CD14-positive monocyte (primary cell): ENCODE measurements at regions not wholly inside any gene's neighbourhood (a gene's known extent, or its start where the extent isn't known, plus 50 kb on each side); places are given as distances from the start of the nearest gene placed in this dataset.
A peak's percentile ranks its signal among the peaks of the same experiment; 100 is the strongest.
"Not testable (repeated sequence)": the region's sequence is repeated elsewhere in the genome, so short reads cannot be mapped to it uniquely, and the experiment has no call there.

Experiments
- DNase-seq, 3 donors: peaks; one replicate each; pipeline ENCODE4 v3.0.0-alpha.2; 2011 to 2022
- H2AFZ ChIP-seq: 2 replicates; pipeline ENCODE4 v1.6.0; 2012; ENCODE audit warnings: mild to moderate bottlenecking, low read depth, low read length, inconsistent platforms; ENCODE audit not compliant: insufficient read depth, poor library complexity, severe bottlenecking
- H3K27ac ChIP-seq, 2 donors: 1 replicate in 1 of 2; 2 replicates in 1 of 2; pipeline ENCODE4 v1.5.1; 2012 to 2013; ENCODE audit warnings: low read length in 2 of 2, control low read depth in 1 of 2, inconsistent platforms in 1 of 2, low read depth in 1 of 2, mild to moderate bottlenecking in 1 of 2
- H3K27me3 ChIP-seq, 2 donors: one replicate each; pipeline versions ENCODE4 v1.6.0 to v1.6.1; 2011 to 2013; ENCODE audit warnings: low read length in 2 of 2; ENCODE audit not compliant: control insufficient read depth in 2 of 2, insufficient read depth in 2 of 2
- H3K36me3 ChIP-seq, 2 donors: replicated peaks in 1 of 2; 1 replicate in 1 of 2; 2 replicates in 1 of 2; pipeline versions ENCODE4 v1.5.1 to v1.6.1; 2012 to 2013; ENCODE audit warnings: low read length in 2 of 2, control low read depth in 1 of 2, inconsistent platforms in 1 of 2, mild to moderate bottlenecking in 1 of 2; ENCODE audit not compliant: insufficient read depth in 2 of 2, control insufficient read depth in 1 of 2
- H3K4me1 ChIP-seq, 2 donors: 1 replicate in 1 of 2; 2 replicates in 1 of 2; pipeline versions ENCODE4 v1.5.1 to v1.6.1; 2012 to 2013; ENCODE audit warnings: low read length in 2 of 2, control low read depth in 1 of 2, inconsistent platforms in 1 of 2, mild to moderate bottlenecking in 1 of 2, moderate library complexity in 1 of 2; ENCODE audit not compliant: insufficient read depth in 2 of 2, control insufficient read depth in 1 of 2
- H3K4me2 ChIP-seq: replicated peaks from 2 replicates; pipeline ENCODE3; 2012; ENCODE audit warnings: low read length, moderate library complexity, mild to moderate bottlenecking; ENCODE audit not compliant: poor library complexity, severe bottlenecking; ENCODE audit errors: extremely low read depth
- H3K4me3 ChIP-seq, 3 experiments: fragments of 200-600 bp in 1 of 3; sonication (generic) in 1 of 3; replicated peaks in 1 of 3; 1 replicate in 2 of 3; 2 replicates in 1 of 3; pipeline ENCODE4 v1.5.1; 2011 to 2013; ENCODE audit warnings: low read length in 3 of 3, mild to moderate bottlenecking in 3 of 3, control low read depth in 2 of 3, low read depth in 2 of 3, inconsistent platforms in 1 of 3, moderate library complexity in 1 of 3
- H3K79me2 ChIP-seq: 2 replicates; pipeline ENCODE4 v1.6.0; 2012; ENCODE audit warnings: mild to moderate bottlenecking, control low read depth, inconsistent platforms, low read length, moderate library complexity; ENCODE audit not compliant: insufficient read depth
- H3K9ac ChIP-seq: 2 replicates; pipeline ENCODE4 v1.6.0; 2017; ENCODE audit warnings: low read length, mild to moderate bottlenecking; ENCODE audit not compliant: insufficient read depth, poor library complexity, severe bottlenecking
- H3K9me3 ChIP-seq, 2 donors: replicated peaks in 1 of 2; 1 replicate in 1 of 2; 2 replicates in 1 of 2; pipeline versions ENCODE4 v1.5.1 to v1.6.1; 2012 to 2013; ENCODE audit warnings: low read length in 2 of 2, control low read depth in 1 of 2; ENCODE audit not compliant: control insufficient read depth in 1 of 2, insufficient read depth in 1 of 2
- H4K20me1 ChIP-seq: 2 replicates; pipeline ENCODE4 v1.6.0; 2012; ENCODE audit warnings: mild to moderate bottlenecking, low read length, control low read depth, moderate library complexity; ENCODE audit not compliant: insufficient read depth
- H3K27ac Mint-ChIP-seq, 7 donors: one replicate each; pipeline ENCODE4 v1.8.0; 2020; ENCODE audit warnings: mild to moderate bottlenecking in 7 of 7, mixed read lengths in 7 of 7, moderate library complexity in 6 of 7, inconsistent platforms in 2 of 7
- H3K27me3 Mint-ChIP-seq, 3 donors: one replicate each; pipeline ENCODE4 v1.8.0; 2021 to 2022; ENCODE audit warnings: low read depth in 3 of 3, mild to moderate bottlenecking in 3 of 3, mixed read lengths in 3 of 3, moderate library complexity in 3 of 3, inconsistent platforms in 1 of 3
- H3K36me3 Mint-ChIP-seq, 2 donors: one replicate each; pipeline ENCODE4 v1.8.0; 2020; ENCODE audit warnings: mixed read lengths in 2 of 2, inconsistent platforms in 1 of 2, mild to moderate bottlenecking in 1 of 2
- H3K4me1 Mint-ChIP-seq: one replicate; pipeline ENCODE4 v1.8.0; 2020; ENCODE audit warnings: mild to moderate bottlenecking, mixed read lengths
- H3K4me3 Mint-ChIP-seq, 2 donors: one replicate each; pipeline ENCODE4 v1.8.0; 2020; ENCODE audit warnings: mild to moderate bottlenecking in 2 of 2, mixed read lengths in 2 of 2, moderate library complexity in 1 of 2
- H3K9me3 Mint-ChIP-seq, 7 donors: one replicate each; pipeline ENCODE4 v1.8.0; 2020 to 2022; ENCODE audit warnings: mixed read lengths in 7 of 7, mild to moderate bottlenecking in 6 of 7, moderate library complexity in 6 of 7, inconsistent platforms in 2 of 7
- WGBS: methylation state at CpG from one replicate; pipeline ENCODE4 v1.1.5; 2013; ENCODE audit warnings: missing lambda C conversion rate; ENCODE audit not compliant: insufficient coverage; 5-methylcytosine and 5-hydroxymethylcytosine counted together
- intact Hi-C, 2 donors: fragments of 100-400 bp; cut with micrococcal nuclease; formaldehyde crosslinking; loops; one replicate each; pipeline versions ENCODE4 v1.15.0 to v1.15.1; 2023
- TF ChIP-seq, protein P1 (sequence below): fragments of 200-600 bp; IDR thresholded peaks from one replicate; pipeline ENCODE4 v1.8.0; 2022; ENCODE audit warnings: antibody characterized with exemption, mild to moderate bottlenecking

DNA sequence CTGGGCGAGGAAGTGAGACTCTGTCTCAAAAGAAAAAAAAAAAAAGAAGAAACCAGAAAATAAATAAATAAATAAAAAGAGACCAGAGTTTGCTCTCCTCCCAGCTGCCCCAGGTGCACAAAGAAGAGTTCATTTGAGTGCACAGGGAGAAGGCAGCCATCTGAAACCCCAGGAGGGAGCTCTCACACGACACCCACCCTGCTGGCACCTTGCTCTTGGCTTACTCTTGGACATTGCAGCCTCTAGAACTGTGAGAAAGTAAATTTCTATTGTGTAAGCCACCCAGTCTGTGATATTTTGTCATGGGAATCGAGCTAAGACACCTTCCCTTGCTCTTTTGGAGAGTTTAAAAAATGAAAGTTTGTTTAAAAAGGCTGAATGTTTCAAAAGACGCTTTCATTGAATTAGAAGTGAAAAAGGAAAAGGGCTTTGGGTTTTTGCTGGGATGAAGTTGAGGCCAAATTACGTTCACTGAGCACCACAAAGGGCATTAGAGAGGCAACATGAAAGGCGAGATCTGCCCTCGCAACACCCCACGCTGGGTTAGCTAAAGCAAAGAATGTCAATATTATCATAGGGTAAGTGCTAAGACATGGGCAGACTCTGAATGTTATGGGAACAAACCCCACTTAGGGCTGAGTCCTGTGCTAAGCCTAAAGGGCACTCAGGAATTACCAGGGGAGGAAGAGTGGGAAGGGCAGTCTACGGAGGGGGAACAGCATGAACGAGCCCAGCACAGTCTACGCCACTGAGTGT is 128.9 kb upstream of the RIOK3 start:
- Mint-ChIP-seq H3K36me3 (peaks cover under 1 to 1% of the 10 kb centered on the region in 2 donors), H3K27me3 (no peaks in the 10 kb centered on the region), H3K4me3 (no peak overlapping the region), H3K27ac (peak overlapping the region in 1 of 7 donors; percentile 21), H3K9me3 (peaks cover 0 to 6% (median 1%) of the 10 kb centered on the region in 7 donors), H3K4me1 (peaks cover 5% of the 10 kb centered on the region)
- Histone ChIP-seq H3K4me1 (no peaks in the 10 kb centered on the region), H3K27me3 (no peaks in the 10 kb centered on the region), H3K27ac (no peak overlapping the region), H3K79me2 (no peaks in the 10 kb centered on the region), H4K20me1 (no peaks in the 10 kb centered on the region), H3K4me3 (no peak overlapping the region), H3K4me2 (no peak overlapping the region), H3K9me3 (no peaks in the 10 kb centered on the region), H3K36me3 (no peaks in the 10 kb centered on the region), H3K9ac (no peak overlapping the region), H2AFZ (no peak overlapping the region)
- TF ChIP-seq, protein P1, sequence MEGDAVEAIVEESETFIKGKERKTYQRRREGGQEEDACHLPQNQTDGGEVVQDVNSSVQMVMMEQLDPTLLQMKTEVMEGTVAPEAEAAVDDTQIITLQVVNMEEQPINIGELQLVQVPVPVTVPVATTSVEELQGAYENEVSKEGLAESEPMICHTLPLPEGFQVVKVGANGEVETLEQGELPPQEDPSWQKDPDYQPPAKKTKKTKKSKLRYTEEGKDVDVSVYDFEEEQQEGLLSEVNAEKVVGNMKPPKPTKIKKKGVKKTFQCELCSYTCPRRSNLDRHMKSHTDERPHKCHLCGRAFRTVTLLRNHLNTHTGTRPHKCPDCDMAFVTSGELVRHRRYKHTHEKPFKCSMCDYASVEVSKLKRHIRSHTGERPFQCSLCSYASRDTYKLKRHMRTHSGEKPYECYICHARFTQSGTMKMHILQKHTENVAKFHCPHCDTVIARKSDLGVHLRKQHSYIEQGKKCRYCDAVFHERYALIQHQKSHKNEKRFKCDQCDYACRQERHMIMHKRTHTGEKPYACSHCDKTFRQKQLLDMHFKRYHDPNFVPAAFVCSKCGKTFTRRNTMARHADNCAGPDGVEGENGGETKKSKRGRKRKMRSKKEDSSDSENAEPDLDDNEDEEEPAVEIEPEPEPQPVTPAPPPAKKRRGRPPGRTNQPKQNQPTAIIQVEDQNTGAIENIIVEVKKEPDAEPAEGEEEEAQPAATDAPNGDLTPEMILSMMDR = no peak
- 100% methylated on average over 7 of the region's 11 CpGs for WGBS
- intact Hi-C loops = no loop called here
- DNase-seq = no peak

DNA sequence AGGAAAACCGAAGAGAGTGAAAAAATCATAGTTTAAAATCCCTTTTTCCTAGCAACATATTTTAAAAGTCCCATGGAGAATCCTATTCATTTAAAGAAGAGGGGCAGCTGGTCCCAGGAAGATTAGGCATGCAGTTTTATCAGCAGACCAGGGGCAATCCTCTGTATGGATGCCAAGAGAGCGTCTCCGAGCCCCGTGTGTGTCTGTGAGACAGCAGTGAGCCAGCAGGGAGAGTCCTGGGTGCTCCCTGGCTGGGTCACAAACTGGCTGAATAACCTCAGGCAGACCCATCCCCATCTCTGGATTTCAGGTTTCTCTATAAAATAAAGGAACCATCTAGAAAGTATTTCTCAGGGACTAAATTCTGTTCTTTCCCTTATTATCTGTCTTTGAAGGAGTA is 128.2 kb upstream of the RIOK3 start:
- no peaks in the 10 kb centered on the region for H3K4me1 ChIP-seq
- H3K9ac ChIP-seq = no peak overlapping the region
- no peak overlapping the region for H3K27ac Mint-ChIP-seq
- H3K9me3 Mint-ChIP-seq = peaks cover 1 to 9% (median 2%) of the 10 kb centered on the region in 7 donors
- no peaks in the 10 kb centered on the region for H3K9me3 ChIP-seq
- H3K36me3 ChIP-seq = no peaks in the 10 kb centered on the region
- H3K27me3 ChIP-seq = no peaks in the 10 kb centered on the region
- no peak overlapping the region for H3K4me3 Mint-ChIP-seq
- DNase-seq = no peak
- peaks cover 3 to 5% of the 10 kb centered on the region in 2 donors for H3K36me3 Mint-ChIP-seq
- intact Hi-C loops = no loop called here
- no peak overlapping the region for H3K27ac ChIP-seq
- no peak overlapping the region for H3K4me3 ChIP-seq
- TF ChIP-seq, protein P1 = no peak
- no peaks in the 10 kb centered on the region for H4K20me1 ChIP-seq
- WGBS = 100% methylated on average over 3 of the region's 4 CpGs
- no peak overlapping the region for H2AFZ ChIP-seq
- H3K4me2 ChIP-seq = no peak overlapping the region
- H3K4me1 Mint-ChIP-seq = peaks cover 5% of the 10 kb centered on the region
- H3K27me3 Mint-ChIP-seq = no peaks in the 10 kb centered on the region
- H3K79me2 ChIP-seq = no peaks in the 10 kb centered on the region

GRCh38 chr18:23329671-23330070 is 123.4 kb upstream of the RIOK3 start:
- not testable (repeated sequence) for H4K20me1 ChIP-seq, H3K4me3 ChIP-seq, H3K27me3 Mint-ChIP-seq, H3K9me3 ChIP-seq, H2AFZ ChIP-seq, H3K27ac ChIP-seq, H3K4me3 Mint-ChIP-seq, H3K27me3 ChIP-seq, H3K9ac ChIP-seq, H3K4me1 Mint-ChIP-seq, H3K4me1 ChIP-seq, H3K79me2 ChIP-seq, H3K27ac Mint-ChIP-seq, H3K36me3 ChIP-seq, DNase-seq, H3K4me2 ChIP-seq
- intact Hi-C loops = loop anchor here in 1 of 2 donors (10.0 kb wide), 1 partner anchor 175 kb away; no protein-coding TSS in a partner anchor
- H3K9me3 Mint-ChIP-seq = peaks cover 1 to 10% (median 3%) of the 10 kb centered on the region in 7 donors
- peaks cover 5 to 13% of the 10 kb centered on the region in 2 donors for H3K36me3 Mint-ChIP-seq
- no CpG with 5 or more reads among the region's 3 CpGs for WGBS
